CD14-positive monocyte (primary cell): ENCODE measurements at regions not wholly inside any gene's neighbourhood (a gene's known extent, or its start where the extent isn't known, plus 50 kb on each side); places are given as distances from the start of the nearest gene placed in this dataset.

Experiments used
- DNase-seq, 3 donors: peaks; one replicate each; pipeline ENCODE4 v3.0.0-alpha.2; 2011 to 2022
- H2AFZ ChIP-seq: 2 replicates; pipeline ENCODE4 v1.6.0; 2012; ENCODE audit warnings: mild to moderate bottlenecking, low read depth, low read length, inconsistent platforms; ENCODE audit not compliant: insufficient read depth, poor library complexity, severe bottlenecking
- H3K27ac ChIP-seq, 2 donors: 1 replicate in 1 of 2; 2 replicates in 1 of 2; pipeline ENCODE4 v1.5.1; 2012 to 2013; ENCODE audit warnings: low read length in 2 of 2, control low read depth in 1 of 2, inconsistent platforms in 1 of 2, low read depth in 1 of 2, mild to moderate bottlenecking in 1 of 2
- H3K27me3 ChIP-seq, 2 donors: one replicate each; pipeline versions ENCODE4 v1.6.0 to v1.6.1; 2011 to 2013; ENCODE audit warnings: low read length in 2 of 2; ENCODE audit not compliant: control insufficient read depth in 2 of 2, insufficient read depth in 2 of 2
- H3K36me3 ChIP-seq, 2 donors: replicated peaks in 1 of 2; 1 replicate in 1 of 2; 2 replicates in 1 of 2; pipeline versions ENCODE4 v1.5.1 to v1.6.1; 2012 to 2013; ENCODE audit warnings: low read length in 2 of 2, control low read depth in 1 of 2, inconsistent platforms in 1 of 2, mild to moderate bottlenecking in 1 of 2; ENCODE audit not compliant: insufficient read depth in 2 of 2, control insufficient read depth in 1 of 2
- H3K4me1 ChIP-seq, 2 donors: 1 replicate in 1 of 2; 2 replicates in 1 of 2; pipeline versions ENCODE4 v1.5.1 to v1.6.1; 2012 to 2013; ENCODE audit warnings: low read length in 2 of 2, control low read depth in 1 of 2, inconsistent platforms in 1 of 2, mild to moderate bottlenecking in 1 of 2, moderate library complexity in 1 of 2; ENCODE audit not compliant: insufficient read depth in 2 of 2, control insufficient read depth in 1 of 2
- H3K4me2 ChIP-seq: replicated peaks from 2 replicates; pipeline ENCODE3; 2012; ENCODE audit warnings: low read length, moderate library complexity, mild to moderate bottlenecking; ENCODE audit not compliant: poor library complexity, severe bottlenecking; ENCODE audit errors: extremely low read depth
- H3K4me3 ChIP-seq, 3 experiments: fragments of 200-600 bp in 1 of 3; sonication (generic) in 1 of 3; replicated peaks in 1 of 3; 1 replicate in 2 of 3; 2 replicates in 1 of 3; pipeline ENCODE4 v1.5.1; 2011 to 2013; ENCODE audit warnings: low read length in 3 of 3, mild to moderate bottlenecking in 3 of 3, control low read depth in 2 of 3, low read depth in 2 of 3, inconsistent platforms in 1 of 3, moderate library complexity in 1 of 3
- H3K79me2 ChIP-seq: 2 replicates; pipeline ENCODE4 v1.6.0; 2012; ENCODE audit warnings: mild to moderate bottlenecking, control low read depth, inconsistent platforms, low read length, moderate library complexity; ENCODE audit not compliant: insufficient read depth
- H3K9ac ChIP-seq: 2 replicates; pipeline ENCODE4 v1.6.0; 2017; ENCODE audit warnings: low read length, mild to moderate bottlenecking; ENCODE audit not compliant: insufficient read depth, poor library complexity, severe bottlenecking
- H3K9me3 ChIP-seq, 2 donors: replicated peaks in 1 of 2; 1 replicate in 1 of 2; 2 replicates in 1 of 2; pipeline versions ENCODE4 v1.5.1 to v1.6.1; 2012 to 2013; ENCODE audit warnings: low read length in 2 of 2, control low read depth in 1 of 2; ENCODE audit not compliant: control insufficient read depth in 1 of 2, insufficient read depth in 1 of 2
- H4K20me1 ChIP-seq: 2 replicates; pipeline ENCODE4 v1.6.0; 2012; ENCODE audit warnings: mild to moderate bottlenecking, low read length, control low read depth, moderate library complexity; ENCODE audit not compliant: insufficient read depth
- H3K27ac Mint-ChIP-seq, 7 donors: one replicate each; pipeline ENCODE4 v1.8.0; 2020; ENCODE audit warnings: mild to moderate bottlenecking in 7 of 7, mixed read lengths in 7 of 7, moderate library complexity in 6 of 7, inconsistent platforms in 2 of 7
- H3K27me3 Mint-ChIP-seq, 3 donors: one replicate each; pipeline ENCODE4 v1.8.0; 2021 to 2022; ENCODE audit warnings: low read depth in 3 of 3, mild to moderate bottlenecking in 3 of 3, mixed read lengths in 3 of 3, moderate library complexity in 3 of 3, inconsistent platforms in 1 of 3
- H3K36me3 Mint-ChIP-seq, 2 donors: one replicate each; pipeline ENCODE4 v1.8.0; 2020; ENCODE audit warnings: mixed read lengths in 2 of 2, inconsistent platforms in 1 of 2, mild to moderate bottlenecking in 1 of 2
- H3K4me1 Mint-ChIP-seq: one replicate; pipeline ENCODE4 v1.8.0; 2020; ENCODE audit warnings: mild to moderate bottlenecking, mixed read lengths
- H3K4me3 Mint-ChIP-seq, 2 donors: one replicate each; pipeline ENCODE4 v1.8.0; 2020; ENCODE audit warnings: mild to moderate bottlenecking in 2 of 2, mixed read lengths in 2 of 2, moderate library complexity in 1 of 2
- H3K9me3 Mint-ChIP-seq, 7 donors: one replicate each; pipeline ENCODE4 v1.8.0; 2020 to 2022; ENCODE audit warnings: mixed read lengths in 7 of 7, mild to moderate bottlenecking in 6 of 7, moderate library complexity in 6 of 7, inconsistent platforms in 2 of 7
- CTCF ChIP-seq: fragments of 200-600 bp; IDR thresholded peaks from one replicate; pipeline ENCODE4 v1.8.0; 2022; ENCODE audit warnings: antibody characterized with exemption, mild to moderate bottlenecking
- WGBS: methylation state at CpG from one replicate; pipeline ENCODE4 v1.1.5; 2013; ENCODE audit warnings: missing lambda C conversion rate; ENCODE audit not compliant: insufficient coverage; 5-methylcytosine and 5-hydroxymethylcytosine counted together
- intact Hi-C, 2 donors: fragments of 100-400 bp; cut with micrococcal nuclease; formaldehyde crosslinking; loops; one replicate each; pipeline versions ENCODE4 v1.15.0 to v1.15.1; 2023

GRCh38 chr16:51461255-51461654 lies 310.2 kb upstream of the SALL1 start:
- Histone ChIP-seq H3K27me3 (no peaks in the 10 kb centered on the region), H3K4me2 (no peak overlapping the region), H3K27ac (no peak overlapping the region), H3K36me3 (no peaks in the 10 kb centered on the region), H3K79me2 (no peaks in the 10 kb centered on the region), H3K9me3 (no peaks in the 10 kb centered on the region), H3K9ac (no peak overlapping the region), H3K4me3 (no peak overlapping the region), H4K20me1 (no peaks in the 10 kb centered on the region), H3K4me1 (no peaks in the 10 kb centered on the region), H2AFZ (no peak overlapping the region)
- TF ChIP-seq CTCF = no peak
- DNase-seq = no peak
- Mint-ChIP-seq H3K4me1 (no peaks in the 10 kb centered on the region), H3K9me3 (peaks cover 0 to 6% (median 0%) of the 10 kb centered on the region in 7 donors), H3K27ac (no peak overlapping the region), H3K36me3 (no peaks in the 10 kb centered on the region), H3K4me3 (no peak overlapping the region), H3K27me3 (peaks cover 0 to 3% (median 0%) of the 10 kb centered on the region in 3 donors)
- WGBS = 90% methylated on average over 4 of the region's 4 CpGs
- intact Hi-C loops = no loop called here

- 89% methylated on average over 6 of the region's 11 CpGs for WGBS
- Histone ChIP-seq H3K27ac (no peak overlapping the region), H3K27me3 (no peaks in the 10 kb centered on the region), H3K36me3 (no peaks in the 10 kb centered on the region), H3K9ac (no peak overlapping the region), H3K4me2 (no peak overlapping the region), H2AFZ (no peak overlapping the region), H3K79me2 (no peaks in the 10 kb centered on the region), H3K4me1 (no peaks in the 10 kb centered on the region), H3K9me3 (no peaks in the 10 kb centered on the region), H4K20me1 (no peaks in the 10 kb centered on the region), H3K4me3 (no peak overlapping the region)
- Mint-ChIP-seq H3K27me3 (peaks cover 0 to 3% (median 0%) of the 10 kb centered on the region in 3 donors), H3K27ac (no peak overlapping the region), H3K9me3 (peaks cover 0 to 3% (median 0%) of the 10 kb centered on the region in 7 donors), H3K4me1 (no peaks in the 10 kb centered on the region), H3K36me3 (no peaks in the 10 kb centered on the region), H3K4me3 (no peak overlapping the region)
- intact Hi-C loops = no loop called here
- no peak for DNase-seq
- no peak for TF ChIP-seq CTCF
Observed at GRCh38 chr16:51458356-51459140, 307.5 kb upstream of the SALL1 start.
